ENCODE measurements at regions not wholly inside any gene's neighbourhood (a gene's known extent, or its start where the extent isn't known, plus 50 kb on each side); places are given as distances from the start of the nearest gene placed in this dataset.
"Not testable (repeated sequence)": the region's sequence is repeated elsewhere in the genome, so short reads cannot be mapped to it uniquely, and the experiment has no call there.

DNA sequence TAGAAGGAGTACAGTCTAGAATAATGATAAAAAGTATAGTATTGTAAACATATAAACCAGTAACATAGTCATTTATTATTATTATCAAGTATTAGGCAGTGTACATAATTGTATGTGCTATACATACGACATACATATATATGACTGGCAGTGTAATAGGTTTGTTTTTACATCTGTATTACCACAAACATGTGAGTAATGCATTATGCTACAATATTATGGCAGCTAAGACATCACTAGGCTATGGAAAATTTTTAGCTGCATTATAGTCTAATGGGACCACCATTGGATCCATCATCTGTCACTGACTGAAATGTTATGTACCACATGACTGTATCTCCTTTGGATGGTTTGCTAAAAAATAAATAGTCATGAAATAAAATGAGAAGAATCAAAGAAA is 530.0 kb downstream of the PRR16 start:
- no peak for DNase-seq (ENCODE audit: low read depth)

DNA sequence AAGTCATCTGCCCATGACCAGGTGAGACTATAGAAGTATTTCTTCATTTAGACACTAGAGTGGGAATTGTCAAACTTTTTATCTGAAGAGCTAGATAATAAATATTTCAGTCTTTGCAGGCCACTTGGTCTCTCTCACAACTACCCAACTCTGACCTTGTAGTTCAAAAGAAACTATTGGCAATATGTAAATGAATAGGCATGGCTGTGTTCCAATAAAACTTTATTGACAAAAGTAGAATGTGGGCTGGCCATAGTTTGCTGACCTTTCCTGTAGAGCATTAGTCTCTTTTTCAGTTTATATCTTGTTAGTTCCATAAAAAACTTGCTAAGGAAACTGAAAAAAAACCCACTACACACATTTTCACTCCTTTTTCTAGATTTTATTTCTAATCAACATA is 535.5 kb downstream of the PRR16 start:
- no peak for DNase-seq (ENCODE audit: low read depth)

DNA sequence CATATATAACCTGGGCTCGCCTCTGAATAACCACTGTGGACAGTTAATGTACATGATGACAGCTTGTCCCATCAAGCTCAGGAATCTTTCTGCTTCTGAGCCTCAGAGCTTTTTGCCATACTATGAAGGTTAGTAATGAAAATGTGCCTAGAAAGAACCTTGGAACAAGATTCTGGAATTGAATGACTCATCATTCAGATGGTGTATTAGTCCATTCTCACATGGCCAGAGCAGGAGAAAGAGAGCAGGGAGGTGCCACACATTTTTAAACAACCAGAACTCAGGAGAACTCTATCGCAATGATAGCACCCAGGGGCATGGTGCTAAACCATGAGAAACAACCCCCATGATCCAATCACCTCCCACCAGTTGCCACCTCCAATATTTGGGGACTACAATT is 542.1 kb downstream of the PRR16 start:
- no peak for DNase-seq (ENCODE audit: low read depth)

DNA sequence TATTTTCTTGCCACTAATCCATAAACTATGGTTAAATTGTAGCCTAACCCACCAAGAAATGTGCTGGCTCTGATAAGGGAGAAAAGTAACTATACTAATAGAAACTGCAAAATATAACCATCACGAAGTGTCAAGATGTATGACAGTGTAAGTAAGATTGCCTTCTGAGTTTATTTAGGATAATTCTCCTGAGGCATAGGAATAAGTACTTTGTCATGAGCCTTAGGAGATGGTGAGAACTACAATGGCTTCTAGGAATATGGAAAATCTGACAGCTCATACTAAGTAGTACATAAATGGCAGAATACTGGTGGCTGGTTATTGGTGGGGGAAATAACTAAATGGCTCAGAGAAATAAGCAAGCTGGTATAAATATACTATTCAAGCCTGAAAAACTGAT is 543.9 kb downstream of the PRR16 start:
- no peak for DNase-seq (ENCODE audit: low read depth)

DNA sequence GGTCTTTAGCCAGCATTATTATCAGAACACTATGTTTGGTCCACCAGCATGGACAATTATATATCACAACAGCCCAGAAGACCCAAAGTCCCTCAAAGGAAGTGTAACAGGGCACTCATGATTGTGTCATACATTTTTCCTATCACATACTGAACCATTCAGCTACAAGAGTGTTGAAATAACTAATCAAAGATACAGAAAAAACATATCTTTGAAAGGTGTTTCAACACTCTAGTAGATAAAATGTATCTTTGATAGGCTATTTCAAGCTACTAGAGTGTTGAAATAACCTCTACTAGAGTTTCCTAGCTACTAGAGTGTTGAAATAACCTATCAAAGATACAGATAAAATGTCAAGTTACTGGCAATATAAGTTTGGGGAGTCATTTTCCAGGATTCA is 545.0 kb downstream of the PRR16 start:
- DNase-seq (ENCODE audit: low read depth), result no peak

- no peak for DNase-seq (ENCODE audit: low read depth)
Measured at GRCh38 chr5:121018004-121018403, 553.9 kb downstream of the PRR16 start.

DNA sequence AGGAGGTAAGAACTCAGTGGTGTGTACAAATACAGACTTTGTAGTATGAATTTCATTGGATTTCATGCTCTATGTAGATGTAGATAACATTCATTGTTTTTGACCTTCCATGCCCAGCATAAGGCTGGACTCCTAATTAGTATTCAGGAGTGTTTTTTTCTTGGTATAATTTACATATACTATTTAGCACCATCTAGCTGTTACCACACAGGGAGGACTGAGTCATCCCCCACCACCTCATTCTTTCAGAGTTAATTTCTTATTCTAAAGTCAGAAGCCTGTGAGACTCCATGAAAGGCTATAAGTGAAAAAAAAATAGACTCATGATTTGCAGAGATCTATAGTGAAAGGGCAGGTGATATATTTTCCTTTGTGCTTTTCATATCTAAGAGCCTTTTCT is 555.0 kb downstream of the PRR16 start:
- DNase-seq (ENCODE audit: low read depth), result no peak

DNA sequence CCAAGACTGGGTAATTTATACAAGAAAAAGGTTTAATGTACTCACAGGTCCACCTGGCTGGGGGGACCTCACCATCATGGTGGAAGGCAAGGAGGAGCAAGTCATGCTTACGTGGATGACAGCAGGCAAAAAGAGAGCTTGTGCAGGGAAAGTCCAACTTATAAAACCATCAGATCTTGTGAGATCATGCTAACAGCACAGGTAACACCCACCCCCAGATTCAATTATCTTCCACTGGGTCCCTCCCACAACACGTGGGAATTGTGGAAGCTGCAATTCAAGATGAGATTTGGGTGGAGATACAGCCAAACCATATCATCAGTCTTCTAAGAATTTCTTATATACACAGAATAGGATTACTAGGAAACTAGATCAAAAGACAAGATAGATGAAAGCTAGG is 555.6 kb downstream of the PRR16 start:
- no peak for DNase-seq (ENCODE audit: low read depth)

- no peak for DNase-seq (ENCODE audit: low read depth)
Measured at GRCh38 chr5:121021681-121022080, 557.6 kb downstream of the PRR16 start.

GRCh38 chr5:121024416-121025311 is 560.6 kb downstream of the PRR16 start:
- no peak for DNase-seq (ENCODE audit: low read depth)

- DNase-seq (ENCODE audit: low read depth), result no peak
Measured at GRCh38 chr5:121025671-121026070, 561.6 kb downstream of the PRR16 start.

- DNase-seq (ENCODE audit: low read depth), result no peak
Measured at GRCh38 chr5:121027636-121028035, 563.5 kb downstream of the PRR16 start.

- no peak for DNase-seq (ENCODE audit: low read depth)
Measured at GRCh38 chr5:121029536-121030245, 565.6 kb downstream of the PRR16 start.

GRCh38 chr5:121031491-121031890 is 567.4 kb downstream of the PRR16 start:
- peak; percentile 3 for DNase-seq (ENCODE audit: low read depth)

GRCh38 chr5:121033334-121033733 is 569.2 kb downstream of the PRR16 start:
- no peak for DNase-seq (ENCODE audit: low read depth)

DNA sequence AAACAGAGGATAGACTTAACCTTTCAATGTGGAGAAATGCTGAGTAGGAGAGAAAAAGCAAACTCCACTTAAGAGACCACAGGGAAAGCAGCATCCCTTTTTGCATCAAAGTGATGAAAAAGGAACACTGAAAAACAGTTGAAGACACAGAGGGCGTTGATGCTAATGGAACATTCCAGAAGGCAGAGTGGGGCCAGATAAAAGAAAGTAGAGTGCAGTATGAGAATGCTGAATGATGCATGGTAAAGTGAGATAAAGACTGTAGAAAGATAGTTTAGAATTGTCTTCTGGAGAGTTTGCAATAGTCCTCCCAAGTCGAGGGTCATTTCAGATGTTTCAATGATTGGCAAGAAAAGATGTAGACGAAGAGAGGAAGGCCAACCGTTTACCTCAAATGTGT is 574.3 kb downstream of the PRR16 start:
- no peak for DNase-seq (ENCODE audit: low read depth)

GRCh38 chr5:121049971-121050370 is 585.9 kb downstream of the PRR16 start:
- DNase-seq (ENCODE audit: low read depth), result no peak

GRCh38 chr5:121053055-121053985 is 589.2 kb downstream of the PRR16 start:
- no peak for DNase-seq (ENCODE audit: low read depth)

DNA sequence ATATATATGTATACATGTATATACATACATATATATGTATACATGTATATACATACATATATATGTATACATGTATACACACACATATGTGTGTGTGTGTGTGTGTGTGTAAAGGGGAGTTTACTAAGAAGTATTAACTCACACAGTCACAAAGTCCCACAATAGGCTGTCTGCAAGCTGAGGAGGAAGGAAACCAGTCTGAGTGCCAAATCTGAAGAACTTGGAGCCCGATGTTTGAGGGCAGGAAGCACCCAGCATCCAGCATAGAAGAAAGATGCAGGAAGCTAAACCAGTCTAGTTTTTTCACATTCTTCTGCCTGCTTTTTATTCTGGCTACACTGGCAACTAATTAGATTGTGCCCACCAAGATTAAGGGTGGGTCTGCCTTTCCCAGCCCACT is 591.5 kb downstream of the PRR16 start:
- no peak for DNase-seq (ENCODE audit: low read depth)

DNA sequence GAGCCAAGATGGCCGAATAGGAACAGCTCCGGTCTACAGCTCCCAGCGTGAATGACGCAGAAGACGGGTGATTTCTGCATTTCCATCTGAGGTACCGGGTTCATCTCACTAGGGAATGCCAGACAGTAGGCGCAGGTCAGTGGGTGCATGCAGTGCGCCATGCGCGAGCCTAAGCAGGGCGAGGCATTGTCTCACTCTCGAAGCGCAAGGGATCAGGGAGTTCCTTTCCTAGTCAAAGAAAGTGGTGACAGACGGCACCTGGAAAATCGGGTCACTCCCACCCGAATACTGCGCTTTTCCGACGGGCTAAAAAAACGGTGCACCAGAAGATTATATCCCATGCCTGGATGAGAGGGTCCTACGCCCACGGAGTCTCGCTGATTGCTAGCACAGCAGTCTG is 600.1 kb downstream of the PRR16 start:
- not testable (repeated sequence) for DNase-seq (ENCODE audit: low read depth)

GRCh38 chr5:121086671-121087070 is 622.6 kb downstream of the PRR16 start:
- DNase-seq (ENCODE audit: low read depth), result no peak

- no peak for DNase-seq (ENCODE audit: low read depth)
Measured at GRCh38 chr5:121087560-121087959, 623.5 kb downstream of the PRR16 start.
